ENCODE measurements at regions not wholly inside any gene's neighbourhood (a gene's known extent, or its start where the extent isn't known, plus 50 kb on each side); places are given as distances from the start of the nearest gene placed in this dataset.

GRCh38 chr12:90029317-90029716 lies 320.7 kb upstream of the ATP2B1 start:
- TF ChIP-seq POLR2AphosphoS5 (IDR thresholded peaks at IDR 0.05) (no peak), CTCF (IDR thresholded peaks at IDR 0.05) (no peak)
